ENCODE measurements at regions not wholly inside any gene's neighbourhood (a gene's known extent, or its start where the extent isn't known, plus 50 kb on each side); places are given as distances from the start of the nearest gene placed in this dataset.

GRCh38 chr17:33481652-33482051 lies 188.6 kb upstream of the ASIC2 start:
- no peak for FAIRE-seq

GRCh38 chr17:33482636-33483035 lies 189.5 kb upstream of the ASIC2 start:
- no peak for FAIRE-seq

GRCh38 chr17:33484559-33484958 lies 191.5 kb upstream of the ASIC2 start:
- FAIRE-seq = no peak

GRCh38 chr17:33486135-33486885 lies 193.2 kb upstream of the ASIC2 start:
- FAIRE-seq = no peak

GRCh38 chr17:33487187-33487879 lies 194.2 kb upstream of the ASIC2 start:
- no peak for FAIRE-seq

GRCh38 chr17:33491871-33492481 lies 198.9 kb upstream of the ASIC2 start:
- FAIRE-seq = no peak

GRCh38 chr17:33492731-33493265 lies 199.7 kb upstream of the ASIC2 start:
- no peak for FAIRE-seq

- no peak for FAIRE-seq
Measured at GRCh38 chr17:33493566-33493965, 200.5 kb upstream of the ASIC2 start.

- FAIRE-seq = no peak
Measured at GRCh38 chr17:33494151-33494550, 201.1 kb upstream of the ASIC2 start.

- no peak for FAIRE-seq
Measured at GRCh38 chr17:33497623-33498022, 204.5 kb upstream of the ASIC2 start.

- no peak for FAIRE-seq
Measured at GRCh38 chr17:33498069-33498468, 205.0 kb upstream of the ASIC2 start.

GRCh38 chr17:33499040-33499439 lies 205.9 kb upstream of the ASIC2 start:
- no peak for FAIRE-seq

- no peak for FAIRE-seq
Measured at GRCh38 chr17:33500151-33500550, 207.1 kb upstream of the ASIC2 start.

- FAIRE-seq = no peak
Measured at GRCh38 chr17:33501185-33501584, 208.1 kb upstream of the ASIC2 start.

- FAIRE-seq = no peak
Measured at GRCh38 chr17:33504571-33504970, 211.5 kb upstream of the ASIC2 start.

- FAIRE-seq = no peak
Measured at GRCh38 chr17:33506889-33507650, 214.0 kb upstream of the ASIC2 start.

GRCh38 chr17:33508215-33508614 lies 215.1 kb upstream of the ASIC2 start:
- no peak for FAIRE-seq

- FAIRE-seq = no peak
Measured at GRCh38 chr17:33509331-33509730, 216.2 kb upstream of the ASIC2 start.

GRCh38 chr17:33511670-33512069 lies 218.6 kb upstream of the ASIC2 start:
- FAIRE-seq = no peak

- no peak for FAIRE-seq
Measured at GRCh38 chr17:33512113-33512512, 219.0 kb upstream of the ASIC2 start.

- FAIRE-seq = no peak
Measured at GRCh38 chr17:33513769-33514168, 220.7 kb upstream of the ASIC2 start.

GRCh38 chr17:33514369-33514768 lies 221.3 kb upstream of the ASIC2 start:
- FAIRE-seq = no peak

GRCh38 chr17:33515974-33516373 lies 222.9 kb upstream of the ASIC2 start:
- FAIRE-seq = peak; percentile 94
